Stimulated activated CD4-positive, alpha-beta T cell treated with anti-CD3 and anti-CD28 coated beads, Interleukin-1b, Interleukin-23, amount 100 ng/mL, for 48 hours (primary cell): ENCODE measurements at regions not wholly inside any gene's neighbourhood (a gene's known extent, or its start where the extent isn't known, plus 50 kb on each side); places are given as distances from the start of the nearest gene placed in this dataset.
"Not testable (repeated sequence)": the region's sequence is repeated elsewhere in the genome, so short reads cannot be mapped to it uniquely, and the experiment has no call there.

ENCODE experiments used
- DNase-seq: peaks from one replicate; pipeline ENCODE4 v3.0.0-alpha.2; 2020

DNA sequence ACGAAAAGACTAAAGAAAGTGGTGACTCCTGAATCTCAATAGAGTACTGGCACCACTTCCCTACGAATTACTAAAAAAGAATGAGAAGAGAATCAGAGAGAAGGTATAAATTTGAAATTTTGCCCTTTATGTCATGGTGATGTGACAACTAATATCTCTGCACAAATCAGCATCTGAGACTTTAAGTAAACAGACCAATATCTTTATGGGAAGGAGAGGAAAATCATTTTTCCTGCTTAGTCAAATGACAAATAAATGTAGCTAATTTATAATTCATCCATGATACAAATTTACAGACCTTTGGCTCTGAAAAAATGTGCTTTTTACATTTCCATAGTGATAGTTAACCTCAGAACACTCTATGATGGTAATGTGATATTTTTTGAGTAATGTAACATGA, 424.8 kb upstream of the EPHA5 start:
- DNase-seq: no peak

DNA sequence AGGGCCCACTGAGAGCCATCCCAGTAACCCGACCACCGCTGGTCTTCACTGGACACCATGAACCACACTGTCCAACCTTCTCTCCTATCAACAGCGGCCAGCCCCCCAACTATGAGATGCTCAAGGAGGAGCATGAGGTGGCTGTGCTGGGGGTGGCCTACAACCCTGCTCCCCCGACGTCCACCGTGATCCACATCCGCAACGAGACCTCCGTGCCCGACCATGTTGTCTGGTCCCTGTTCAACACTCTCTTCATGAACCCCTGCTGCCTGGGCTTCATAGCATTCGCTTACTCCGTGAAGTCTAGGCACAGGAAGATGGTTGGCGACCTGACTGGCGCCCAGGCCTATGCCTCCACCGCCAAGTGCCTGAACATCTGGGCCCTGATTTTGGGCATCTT, 423.8 kb upstream of the EPHA5 start:
- no peak for DNase-seq

DNA sequence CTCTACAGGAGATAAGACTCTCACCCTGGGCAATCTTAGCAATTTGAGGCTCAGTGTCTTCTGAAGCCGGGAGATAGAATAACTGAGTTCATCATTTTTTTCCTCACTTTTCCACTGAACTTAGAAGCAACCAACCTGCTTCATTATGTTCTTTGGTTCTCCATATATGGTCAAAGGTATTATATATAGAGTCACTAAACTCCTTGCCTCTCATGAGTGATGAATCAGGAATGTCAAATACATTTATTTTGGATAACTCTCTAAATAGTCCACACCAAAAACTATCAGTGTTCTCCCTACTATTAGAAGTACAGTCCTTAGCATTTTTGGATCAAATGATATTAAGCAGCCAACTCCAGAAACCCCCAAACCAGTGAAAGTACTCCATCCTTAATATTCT, 421.5 kb upstream of the EPHA5 start:
- no peak for DNase-seq

DNA sequence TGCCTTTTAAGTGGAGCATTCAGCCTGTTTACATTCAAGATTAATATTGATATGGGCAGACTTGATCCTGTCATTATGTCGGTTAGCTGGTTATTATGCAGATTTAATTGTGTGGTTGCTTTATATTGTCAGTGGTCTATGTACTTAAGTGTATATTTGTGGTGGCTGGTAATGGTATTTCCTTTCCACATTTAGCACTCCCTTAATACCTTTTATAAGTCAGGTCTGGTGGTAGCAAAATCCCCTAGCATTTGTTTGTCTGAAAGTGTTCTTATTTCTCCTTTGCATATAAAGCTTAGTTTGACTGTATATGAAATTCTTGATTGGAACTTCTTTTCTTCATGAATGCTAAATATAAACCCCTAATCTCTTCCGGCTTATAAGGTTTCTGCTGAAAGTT, 403.7 kb upstream of the EPHA5 start:
- no peak for DNase-seq

DNA sequence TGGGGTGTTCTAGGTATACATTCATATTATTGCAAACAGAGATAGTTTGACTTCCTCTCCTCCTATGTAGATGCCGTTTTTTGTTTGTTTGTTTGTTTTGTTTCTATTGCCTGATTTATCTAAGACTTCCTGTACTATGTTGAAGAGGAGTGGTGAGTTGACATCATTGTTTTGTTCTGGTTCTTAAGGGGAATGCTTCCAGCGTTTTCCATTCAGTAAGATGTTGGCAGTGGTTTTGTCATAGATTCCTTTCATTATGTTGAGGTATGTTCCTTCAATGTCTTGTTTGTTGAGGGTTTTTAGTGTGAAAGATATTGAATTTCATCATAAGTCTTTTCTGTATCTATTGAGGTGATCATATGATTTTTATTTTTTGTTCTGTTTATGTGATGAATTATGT, 401.6 kb upstream of the EPHA5 start:
- DNase-seq: no peak

DNA sequence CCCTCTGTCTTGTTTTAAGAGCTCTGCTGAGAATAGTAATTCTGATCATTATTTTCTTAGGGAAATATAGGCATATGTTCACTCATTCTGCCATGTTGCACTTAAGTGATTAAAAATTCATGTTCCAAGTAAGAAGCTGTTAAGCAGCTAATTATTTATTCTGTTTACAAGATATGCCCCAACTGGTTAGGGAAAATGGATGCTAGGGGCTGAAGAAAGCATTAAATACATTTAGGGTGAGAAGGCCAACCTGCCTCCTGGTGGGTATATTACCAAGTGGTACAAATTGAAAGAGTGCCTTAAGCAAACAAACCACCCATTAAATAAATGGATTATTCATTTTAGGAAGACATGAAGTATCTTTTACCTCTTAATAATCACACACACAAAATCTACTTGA, 392.6 kb upstream of the EPHA5 start:
- no peak for DNase-seq

DNA sequence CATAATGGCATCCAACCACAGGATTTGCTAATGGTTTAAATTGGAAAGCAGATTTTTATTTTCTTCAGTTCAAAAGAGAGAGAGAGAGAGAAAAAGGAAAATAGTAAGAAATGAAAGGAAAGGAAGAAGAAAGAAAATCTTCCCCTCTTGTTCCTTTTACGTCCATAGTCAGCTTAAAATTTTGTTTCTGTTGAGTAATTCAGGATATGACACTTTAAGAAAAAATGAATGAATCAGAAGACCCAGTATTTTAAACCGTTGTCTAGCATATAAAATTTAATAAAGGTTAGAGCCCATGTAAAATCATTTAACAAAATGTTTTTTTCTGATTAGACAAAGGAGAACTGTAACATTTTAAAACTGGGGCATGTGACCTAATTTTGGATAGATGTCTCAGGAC, 391.8 kb upstream of the EPHA5 start:
- no peak for DNase-seq

DNA sequence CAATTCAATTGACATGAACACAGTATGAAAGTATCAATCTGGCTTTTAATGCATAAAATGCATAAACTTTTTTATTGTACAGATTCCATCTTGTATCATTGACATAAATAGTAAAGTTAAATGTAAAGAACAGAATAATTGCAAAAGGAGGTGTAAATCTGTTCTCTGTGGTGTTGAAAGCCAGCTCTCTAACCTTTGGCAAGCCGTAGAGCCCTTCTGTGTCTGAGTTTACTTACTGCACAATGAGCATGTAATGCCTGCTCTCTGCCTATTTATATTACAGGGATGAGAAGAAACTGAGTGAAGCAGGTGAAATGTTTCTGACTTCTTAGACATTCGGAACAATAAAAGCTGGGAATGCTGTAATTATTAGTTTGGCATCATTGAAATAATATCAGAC, 389.3 kb upstream of the EPHA5 start:
- DNase-seq: no peak

DNA sequence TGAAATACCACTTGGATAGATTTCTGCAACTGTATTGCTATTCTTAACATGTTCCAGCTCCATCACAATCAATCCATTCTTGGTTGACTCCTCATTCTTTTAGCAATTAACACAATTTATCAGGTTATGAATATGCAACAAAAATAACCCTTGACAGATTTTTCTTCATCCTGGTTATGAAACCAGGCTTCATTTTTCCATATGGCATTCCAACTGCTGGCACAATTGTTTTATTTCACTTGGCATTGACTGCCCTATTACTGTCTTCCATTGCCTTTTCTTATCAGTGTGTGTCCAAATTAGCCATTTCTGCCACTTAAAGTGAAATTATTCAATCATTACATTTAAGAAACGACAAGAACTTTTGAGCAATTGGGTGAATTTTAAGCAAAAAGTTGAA, 388.8 kb upstream of the EPHA5 start:
- no peak for DNase-seq

DNA sequence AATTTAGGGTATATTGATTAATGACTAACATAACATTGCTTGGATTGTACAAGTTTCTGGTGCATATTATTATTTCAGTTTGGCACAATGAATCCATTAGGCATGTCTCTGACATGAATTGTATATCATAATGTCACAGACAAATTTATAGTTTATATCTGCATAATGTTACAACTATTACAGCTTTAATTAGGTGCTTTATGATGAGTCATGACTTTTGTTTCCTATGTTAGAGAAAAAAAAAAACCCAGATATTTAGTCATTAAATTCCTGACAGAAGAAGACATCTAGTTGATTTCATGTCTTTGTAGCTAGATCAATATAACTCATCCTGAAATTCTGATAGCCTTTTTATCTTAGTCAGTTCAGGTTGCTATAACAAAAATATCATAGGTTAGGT, 385.7 kb upstream of the EPHA5 start:
- DNase-seq: no peak

DNA sequence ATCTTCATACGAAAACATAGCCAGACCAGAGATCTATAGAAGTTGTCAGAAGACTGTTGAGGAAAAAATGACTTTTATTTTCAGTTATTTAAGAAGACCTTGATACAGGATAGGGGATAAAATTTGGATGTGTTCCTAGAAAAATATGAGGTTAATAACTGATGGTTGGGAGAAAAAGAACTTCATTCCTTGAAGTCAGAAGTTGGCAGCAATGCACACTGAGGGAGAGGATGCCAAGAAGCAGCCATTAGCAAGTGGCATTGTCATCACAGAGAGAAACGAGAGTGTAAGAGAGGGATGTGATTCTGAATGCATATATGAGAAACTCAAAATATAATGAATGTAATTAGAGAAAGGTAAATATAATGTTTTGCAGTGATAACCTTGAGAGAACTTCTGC, 382.1 kb upstream of the EPHA5 start:
- no peak for DNase-seq

DNA sequence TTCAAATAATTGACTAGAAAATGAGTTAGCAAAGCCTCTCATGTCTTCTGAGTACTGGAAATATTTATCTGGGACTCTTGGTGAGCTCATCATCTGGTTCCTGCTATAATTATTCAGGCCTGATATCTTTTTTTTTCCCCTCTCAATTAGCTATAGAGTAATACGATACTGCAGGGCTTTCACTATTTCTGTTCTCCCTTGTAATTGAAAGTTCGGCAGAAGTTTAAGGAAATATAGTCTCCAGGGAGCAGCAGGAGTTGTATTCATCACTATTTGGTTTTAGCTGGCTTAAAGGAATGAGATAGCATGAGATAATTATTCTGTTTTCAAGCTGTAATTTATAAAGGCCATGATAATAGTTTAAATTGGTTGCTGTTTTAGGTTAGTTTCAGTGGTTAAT, 378.6 kb upstream of the EPHA5 start:
- DNase-seq: no peak

DNA sequence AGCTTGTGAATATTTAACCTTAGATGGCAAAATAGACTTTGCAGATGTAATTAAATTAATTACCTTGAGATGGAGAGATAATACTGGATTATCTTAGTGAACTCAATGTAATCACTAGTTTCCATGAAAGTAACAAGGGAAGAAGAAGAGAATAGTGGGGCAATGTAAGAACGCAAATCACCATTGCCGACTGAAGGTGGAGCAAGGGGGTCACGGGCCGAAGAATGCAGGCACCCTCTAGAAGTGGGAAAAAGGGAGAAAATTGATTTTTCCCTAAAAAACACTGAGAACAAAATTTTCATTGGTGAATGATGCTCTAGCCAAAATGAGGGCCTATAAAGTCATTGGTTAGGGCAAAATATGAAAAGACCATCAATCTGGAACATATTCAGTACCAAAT, 375.6 kb upstream of the EPHA5 start:
- DNase-seq: no peak

DNA sequence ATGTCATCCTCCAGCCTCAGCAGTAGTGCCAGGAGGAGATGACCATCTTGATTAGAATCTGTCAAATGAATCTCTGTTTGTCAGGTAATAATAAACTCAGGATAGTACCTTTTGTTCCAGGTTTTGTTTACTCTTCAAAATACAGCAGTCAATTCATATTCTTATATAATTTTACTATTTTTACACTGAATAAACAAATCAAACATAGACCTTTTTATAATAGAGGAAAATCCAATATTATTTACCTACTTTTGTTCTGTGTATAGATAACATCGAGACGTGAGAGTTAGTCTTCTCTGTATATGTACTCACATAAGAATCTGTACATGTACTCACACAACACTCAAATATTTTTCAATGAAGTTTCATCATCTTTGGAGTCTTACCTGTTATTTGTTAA, 365.4 kb upstream of the EPHA5 start:
- no peak for DNase-seq

DNA sequence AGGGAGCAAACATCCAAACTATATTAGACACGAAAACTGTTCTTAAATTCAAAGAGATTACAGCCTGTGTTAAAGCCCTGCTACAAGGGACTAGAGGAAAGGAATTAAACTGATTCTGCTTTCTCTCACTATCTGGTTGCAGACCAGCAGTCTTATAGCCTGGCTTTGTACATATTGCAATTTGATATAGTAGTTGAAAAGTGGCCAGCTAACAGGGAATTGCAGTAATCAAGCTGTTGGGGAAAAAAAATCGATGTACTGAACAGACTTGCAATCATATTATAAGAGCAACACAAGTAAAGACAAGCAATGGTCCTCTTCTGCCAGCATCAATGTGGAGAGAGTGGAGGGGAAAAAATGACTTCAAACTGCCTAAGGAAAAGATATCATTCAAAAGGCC, 364.4 kb upstream of the EPHA5 start:
- no peak for DNase-seq

DNA sequence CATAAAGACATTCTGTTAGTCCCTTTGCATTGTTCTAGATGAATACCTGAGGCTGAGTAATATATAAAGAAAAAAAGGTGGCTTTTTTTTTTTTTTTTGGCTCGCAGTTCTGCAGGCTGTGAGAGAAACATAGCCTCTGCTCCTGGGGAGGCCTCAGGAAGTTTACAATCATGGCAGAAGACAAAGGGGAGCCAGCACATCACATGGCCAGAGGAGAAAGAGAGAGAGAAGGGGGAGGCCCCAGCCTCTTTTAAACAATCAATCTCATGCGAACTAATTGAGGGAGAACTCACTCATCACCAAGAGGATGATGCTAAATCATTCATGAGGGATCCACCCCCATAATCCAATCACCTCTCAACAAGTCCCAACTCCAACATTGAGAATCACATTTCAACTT, 364.0 kb upstream of the EPHA5 start:
- no peak for DNase-seq

DNA sequence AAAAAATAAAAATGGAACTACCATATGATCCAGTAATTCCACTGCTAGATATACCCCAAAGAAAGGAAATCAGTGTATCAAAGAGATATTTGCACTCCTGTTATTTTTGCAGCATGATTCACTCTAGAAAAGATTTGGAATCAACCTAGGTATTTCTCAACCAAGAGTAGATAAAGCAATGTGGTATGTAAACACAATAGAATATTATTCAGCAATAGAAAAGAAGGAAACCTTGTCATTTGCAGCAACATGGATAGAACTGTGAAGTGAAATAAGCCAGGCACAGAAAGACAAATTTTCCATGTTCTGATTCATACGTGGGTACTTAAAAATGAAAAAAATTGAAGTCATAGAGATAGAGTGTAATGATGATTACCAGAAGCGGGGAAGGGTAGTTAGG, 362.3 kb upstream of the EPHA5 start:
- DNase-seq: no peak

DNA sequence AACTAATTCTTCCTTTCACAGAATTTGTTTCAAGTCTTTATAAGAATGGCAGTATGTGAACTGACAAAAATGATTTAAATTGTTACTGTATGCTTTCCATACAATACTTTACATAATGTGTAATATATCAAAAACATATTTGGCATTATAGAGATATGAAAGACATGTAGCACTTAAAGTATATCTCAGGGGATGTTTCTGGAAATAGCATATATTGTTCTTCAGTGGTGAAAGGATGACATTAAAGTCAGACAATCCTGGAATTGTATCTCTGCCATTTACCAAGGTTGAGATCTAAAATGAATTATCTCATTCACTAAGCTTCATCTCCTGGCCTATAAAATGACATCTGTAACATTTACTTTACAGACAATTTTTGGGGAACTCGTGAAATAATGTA, 358.4 kb upstream of the EPHA5 start:
- DNase-seq: no peak

DNA sequence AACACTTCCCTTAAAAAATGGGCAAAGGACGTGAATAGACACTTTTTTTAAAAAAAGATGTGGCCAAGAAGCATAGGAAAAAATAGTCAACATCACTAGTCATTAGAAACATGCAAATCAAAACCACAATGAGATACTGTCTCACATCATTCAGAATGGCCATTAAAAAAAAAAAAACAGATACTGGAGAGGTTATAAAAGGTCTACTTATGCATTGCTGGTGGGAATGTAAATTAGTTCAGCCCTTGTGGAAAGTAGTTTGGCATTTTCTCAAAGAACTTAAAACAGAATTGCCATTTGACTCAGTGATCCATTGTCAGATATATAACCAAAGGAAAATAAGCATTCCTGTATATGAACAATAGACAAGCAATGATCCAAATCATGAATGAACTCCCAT, 352.8 kb upstream of the EPHA5 start:
- DNase-seq: no peak

DNA sequence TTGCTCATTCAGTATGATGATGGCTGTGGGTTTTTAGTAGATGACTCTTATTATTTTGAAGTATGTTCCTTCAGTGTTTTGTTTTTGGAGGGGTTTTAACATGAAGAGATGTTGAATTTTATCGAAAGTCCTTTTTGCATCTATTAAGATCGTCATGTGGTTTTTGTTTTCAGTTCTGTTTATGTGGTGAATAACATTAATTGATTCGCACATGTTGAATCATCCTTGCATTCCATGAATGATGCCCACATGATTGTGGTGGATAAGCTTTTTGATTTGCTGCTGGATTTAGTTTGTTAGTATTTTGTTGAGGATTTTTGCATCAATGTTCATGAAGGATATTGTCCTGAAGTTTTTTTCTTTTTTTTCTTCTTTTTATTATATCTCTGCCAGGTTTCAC, 347.4 kb upstream of the EPHA5 start:
- no peak for DNase-seq

DNA sequence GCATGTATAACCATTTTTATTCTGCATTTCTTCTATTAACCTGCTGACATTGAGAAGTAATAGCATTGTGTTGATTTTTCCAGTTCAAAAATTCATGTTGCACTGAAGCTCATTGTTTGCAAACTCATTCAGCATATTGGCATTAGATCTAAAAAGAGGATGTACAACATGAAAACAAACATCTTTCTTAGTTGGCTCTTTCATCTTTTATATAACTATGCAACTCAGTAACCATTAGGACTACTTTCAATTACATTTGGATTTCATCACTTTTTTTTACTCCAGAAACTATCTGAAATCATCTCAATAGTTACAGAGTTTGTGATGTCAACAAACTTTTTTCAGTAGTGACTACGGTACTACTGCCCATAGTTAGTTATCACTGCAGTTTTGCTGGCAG, 346.0 kb upstream of the EPHA5 start:
- no peak for DNase-seq

DNA sequence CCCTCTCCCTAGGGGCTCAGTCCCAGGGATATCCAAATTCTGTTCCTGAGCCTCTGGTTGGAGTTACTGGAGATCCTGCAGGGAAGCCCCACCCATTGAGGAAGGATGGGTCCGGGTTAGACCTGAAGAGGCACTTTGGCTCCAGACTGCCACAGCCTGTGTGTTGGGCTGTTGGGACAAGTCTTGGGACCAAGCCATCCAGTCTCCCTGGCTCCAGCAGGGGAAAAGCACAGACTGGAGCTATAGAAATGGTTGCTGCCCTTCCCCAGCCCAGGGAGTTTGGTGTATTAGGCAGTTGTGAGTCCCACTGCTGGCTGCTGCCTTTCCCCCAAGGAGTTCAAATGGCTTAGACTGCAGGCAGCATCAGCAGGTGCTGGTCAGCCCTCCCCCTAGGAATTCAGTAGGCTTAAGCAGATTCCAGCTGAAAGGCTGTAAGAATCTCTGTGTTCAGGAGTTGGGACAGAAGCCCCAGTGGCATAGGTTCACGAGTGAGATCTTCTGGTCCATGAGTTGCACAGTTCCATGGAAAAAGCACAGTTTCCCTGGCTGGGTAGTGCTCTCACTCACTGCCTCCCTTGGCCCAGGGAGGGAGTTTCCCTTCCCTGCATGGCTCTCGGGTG, 344.0 kb upstream of the EPHA5 start:
- DNase-seq: no peak

DNA sequence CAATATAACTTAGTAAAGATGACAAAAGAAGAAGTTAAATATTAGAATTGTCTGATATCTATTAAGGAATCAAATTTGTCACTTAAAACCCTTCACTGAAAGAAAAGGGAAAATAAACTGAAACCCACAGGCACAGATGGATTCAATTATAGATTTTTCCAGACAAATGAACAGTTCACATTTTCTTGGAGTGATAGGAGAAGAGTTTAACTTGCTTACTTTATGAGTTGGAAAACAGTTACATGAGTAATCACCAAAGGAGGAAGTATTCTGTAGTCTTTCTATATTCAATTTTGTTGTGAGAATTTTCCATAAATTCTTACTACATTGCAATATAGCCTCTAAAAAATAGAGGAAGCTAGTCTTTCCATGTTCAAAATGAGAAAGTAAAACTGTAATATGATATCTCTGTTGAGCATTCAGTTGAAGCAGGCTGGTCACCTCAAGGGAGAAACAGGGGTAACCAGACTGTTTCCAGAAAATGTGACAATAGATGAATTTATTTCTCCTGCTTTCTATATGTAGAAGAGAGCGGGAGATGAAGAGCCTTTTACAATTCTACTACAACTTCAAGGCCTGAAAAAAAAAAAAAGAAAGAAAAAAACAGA, 330.3 kb upstream of the EPHA5 start:
- DNase-seq: no peak

DNA sequence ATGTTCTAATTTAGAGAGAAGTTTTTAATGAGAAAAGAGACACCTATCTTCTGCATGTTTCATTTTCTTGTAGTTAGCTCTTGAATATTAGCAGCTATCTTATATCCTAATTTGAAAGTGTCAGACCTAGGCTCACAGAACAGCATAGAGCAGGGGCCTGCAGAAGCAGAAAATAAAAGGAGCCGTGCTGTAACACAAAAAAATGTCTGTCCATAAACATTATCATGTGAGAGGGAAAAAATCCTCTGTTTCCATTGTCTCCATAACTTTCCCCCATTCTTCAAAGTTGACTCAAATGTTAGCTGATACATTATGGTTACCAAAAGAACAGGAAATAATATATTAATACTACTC, 329.2 kb upstream of the EPHA5 start:
- no peak for DNase-seq

DNA sequence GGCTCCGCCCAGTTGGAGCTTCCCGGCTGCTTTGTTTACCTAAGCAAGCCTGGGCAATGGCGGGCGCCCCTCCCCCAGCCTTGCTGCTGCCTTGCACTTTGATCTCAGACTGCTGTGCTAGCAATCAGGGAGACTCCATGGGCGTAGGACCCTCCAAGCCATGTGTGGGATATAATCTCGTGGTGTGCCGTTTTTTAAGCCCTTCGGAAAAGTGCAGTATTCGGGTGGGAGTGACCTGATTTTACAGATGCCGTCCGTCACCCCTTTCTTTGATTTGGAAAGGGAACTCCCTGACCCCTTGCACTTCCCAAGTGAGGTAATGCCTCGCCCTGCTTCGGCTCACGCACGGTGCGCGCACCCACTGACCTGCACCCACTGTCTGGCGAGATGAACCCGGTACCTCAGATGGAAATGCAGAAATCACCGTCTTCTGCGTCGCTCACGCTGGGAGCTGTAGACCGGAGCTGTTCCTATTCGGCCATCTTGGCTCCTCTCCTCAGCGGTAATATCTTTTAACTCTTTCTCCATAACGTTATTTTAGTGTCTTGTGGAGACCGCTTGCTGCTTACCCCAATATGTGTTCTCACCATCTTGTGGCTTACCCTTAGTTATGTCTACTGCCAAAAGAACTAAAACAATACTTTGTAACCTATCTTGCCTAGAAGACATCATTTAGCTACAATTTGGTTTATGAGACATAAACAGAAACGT, 328.7 kb upstream of the EPHA5 start:
- not testable (repeated sequence) for DNase-seq
